HepG2 (cell line): ENCODE measurements at regions not wholly inside any gene's neighbourhood (a gene's known extent, or its start where the extent isn't known, plus 50 kb on each side); places are given as distances from the start of the nearest gene placed in this dataset.

Experiments
- ATAC-seq: fragments of 200-7000 bp; cut with Tn5 transposase; 3 replicates; pipeline ENCODE4 v1.9.1; 2020; ENCODE audit warnings: mild to moderate bottlenecking, moderate library complexity
- BruUV-seq: library from RNA; stranded (reverse); fragments of 400-500 nt; replicated peaks from 2 replicates; lab custom pipeline; 2021; lab: Mats Ljungman, UMichigan
- CTCF ChIA-PET: fragments of 300-600 bp; formaldehyde crosslinking; extraction: SDS; loops from one replicate; lab custom pipeline; 2021; ENCODE audit warnings: low total read pairs, inconsistent platforms, low intra/inter-chr PET ratio; lab: Yijun Ruan, JAX
- POLR2A ChIA-PET: fragments of 350-600 bp; sonication (Branson Sonifier 250); formaldehyde crosslinking; loops from one replicate; lab custom pipeline; 2020; ENCODE audit warnings: antibody characterized with exemption, inconsistent platforms; lab: Yijun Ruan, JAX
- DNase-seq: peaks from one replicate; pipeline ENCODE4 v3.0.0-alpha.2; 2015; ENCODE audit warnings: low spot score
- FAIRE-seq: peaks from 3 replicates; lab custom pipeline; 2011; peaks lifted over from hg19 to GRCh38; lab: Jason Lieb, UNC
- H2AFZ ChIP-seq: one replicate; pipeline ENCODE4 v1.6.1; 2011; ENCODE audit warnings: low read length, inconsistent platforms
- H3K27ac ChIP-seq: fragments of 300-600 bp; 3 replicates; pipeline ENCODE4 v1.8.0; 2011; ENCODE audit warnings: mixed run types, mild to moderate bottlenecking, mixed read lengths, low read length, inconsistent platforms; ENCODE audit not compliant: insufficient read depth; ENCODE audit errors: extremely low read length
- H3K27me3 ChIP-seq, 2 experiments: fragments of 200-600 bp in 1 of 2; 2 replicates in 1 of 2; 3 replicates in 1 of 2; pipeline versions ENCODE4 v1.6.0 to v1.8.0; 2011; ENCODE audit warnings: low read length in 2 of 2, mild to moderate bottlenecking in 2 of 2, moderate library complexity in 2 of 2, inconsistent platforms in 1 of 2; ENCODE audit not compliant: insufficient read depth in 2 of 2, control insufficient read depth in 1 of 2
- H3K36me3 ChIP-seq, 2 experiments: fragments of 200-600 bp in 1 of 2; replicated peaks in 1 of 2; 2 replicates in 1 of 2; 3 replicates in 1 of 2; pipeline versions ENCODE4 v1.5.1 to v1.8.0; 2011; ENCODE audit warnings: low read length in 2 of 2, inconsistent platforms in 1 of 2; ENCODE audit not compliant: insufficient read depth in 2 of 2, control insufficient read depth in 1 of 2
- H3K4me1 ChIP-seq: 2 replicates; pipeline ENCODE4 v1.5.1; 2012; ENCODE audit warnings: low read length, inconsistent platforms; ENCODE audit not compliant: insufficient read depth
- H3K4me2 ChIP-seq: 2 replicates; pipeline ENCODE4 v1.6.0; 2011; ENCODE audit warnings: low read depth, low read length, inconsistent platforms
- H3K4me3 ChIP-seq, 3 experiments: fragments of 200-600 bp in 1 of 3; sonication (generic), shearing (Covaris generic) in 1 of 3; replicated peaks in 1 of 3; 2 replicates each; pipeline ENCODE4 v1.5.1; 2011 to 2016; ENCODE audit warnings: low read length in 3 of 3, inconsistent platforms in 2 of 3, low read depth in 2 of 3, mild to moderate bottlenecking in 2 of 3, control low read depth in 1 of 3, mixed read lengths in 1 of 3; ENCODE audit not compliant: insufficient read depth in 1 of 3
- H3K79me2 ChIP-seq: one replicate; pipeline ENCODE4 v1.6.1; 2011; ENCODE audit warnings: low read length, inconsistent platforms; ENCODE audit not compliant: insufficient read depth
- H3K9ac ChIP-seq: 2 replicates; pipeline ENCODE4 v1.6.0; 2011; ENCODE audit warnings: mild to moderate bottlenecking, low read depth, low read length, inconsistent platforms; ENCODE audit not compliant: insufficient read depth
- H3K9me3 ChIP-seq: 2 replicates; pipeline ENCODE4 v1.5.1; 2012; ENCODE audit warnings: mild to moderate bottlenecking, low read length
- H4K20me1 ChIP-seq: 2 replicates; pipeline ENCODE4 v1.6.0; 2011; ENCODE audit warnings: inconsistent platforms, mild to moderate bottlenecking, low read length, moderate library complexity; ENCODE audit not compliant: insufficient read depth
- ATF3 ChIP-seq: sonication (generic); formaldehyde crosslinking; IDR thresholded peaks from 2 replicates; pipeline ENCODE4 v1.4.0; 2020; ENCODE audit warnings: missing genetic modification reagents
- LBX2 ChIP-seq: sonication (generic); formaldehyde crosslinking; IDR thresholded peaks from 2 replicates; pipeline ENCODE4 v1.5.0; 2020; ENCODE audit warnings: missing genetic modification reagents, mild to moderate bottlenecking, borderline replicate concordance
- MBNL3 ChIP-seq: fragments of 250-450 bp; sonication (Bioruptor Pico); conservative IDR thresholded peaks from 2 replicates; pipeline ENCODE4 v1.8.0; 2022; ENCODE audit warnings: mild to moderate bottlenecking, inconsistent platforms
- NFATC3 ChIP-seq: sonication (generic); formaldehyde crosslinking; IDR thresholded peaks from 2 replicates; pipeline ENCODE4 v1.5.1; 2020; ENCODE audit warnings: mild to moderate bottlenecking, missing genetic modification reagents
- PITX1 ChIP-seq: sonication (generic); formaldehyde crosslinking; IDR thresholded peaks from 2 replicates; pipeline ENCODE4 v1.5.1; 2020; ENCODE audit warnings: mild to moderate bottlenecking, missing genetic modification reagents
- SRSF4 ChIP-seq: fragments of 200-400 bp; formaldehyde crosslinking; IDR thresholded peaks from one replicate; pipeline ENCODE4 v1.6.1; 2018; ENCODE audit warnings: mild to moderate bottlenecking, low read depth, low read length, moderate library complexity; ENCODE audit not compliant: poor library complexity, severe bottlenecking
- SRY ChIP-seq: sonication (generic); formaldehyde crosslinking; IDR thresholded peaks from 2 replicates; pipeline ENCODE4 v1.8.0; 2022; ENCODE audit warnings: mild to moderate bottlenecking, missing genetic modification reagents
- ZBTB7B ChIP-seq: sonication (generic); formaldehyde crosslinking; IDR thresholded peaks from 2 replicates; pipeline ENCODE4 v1.4.0; 2020; ENCODE audit warnings: missing genetic modification reagents
- ZNF629 ChIP-seq: sonication (generic); formaldehyde crosslinking; conservative IDR thresholded peaks from 2 replicates; pipeline ENCODE4 v1.5.0; 2020; ENCODE audit warnings: missing genetic modification reagents
- ZNF646 ChIP-seq: sonication (generic); formaldehyde crosslinking; IDR thresholded peaks from 2 replicates; pipeline ENCODE4 v1.9.0; 2021; ENCODE audit warnings: mild to moderate bottlenecking, missing genetic modification reagents
- WGBS: methylation state at CpG from one replicate; pipeline ENCODE4 v1.1.6; 2017; ENCODE audit warnings: low lambda C conversion rate; 5-methylcytosine and 5-hydroxymethylcytosine counted together
- in situ Hi-C: cut with HindIII; loops from 2 replicates; pipeline ENCODE4 v1.10.0; 2017; ENCODE audit warnings: low pct_unique_long_range_greater_than_20kb; ENCODE audit not compliant: extremely low pct_ligation_motif_present
- intact Hi-C: fragments of 100-400 bp; cut with micrococcal nuclease; formaldehyde crosslinking; loops from one replicate; pipeline ENCODE4 v1.10.0; 2022; ENCODE audit not compliant: unreplicated experiment

- CTCF ChIA-PET = no interaction called here
- intact Hi-C loops = no loop called here
- POLR2A ChIA-PET = no interaction called here
- no peak overlapping the region for H3K4me3 ChIP-seq
- no peak for DNase-seq
- peaks cover 5% of the 10 kb centered on the region; the same call in 1 of the 2 replicates for H3K4me1 ChIP-seq
- no peak overlapping the region for H3K9ac ChIP-seq
- H2AFZ ChIP-seq = no peak overlapping the region
- no peak overlapping the region for H3K4me2 ChIP-seq
- in situ Hi-C loops = no loop called here
- no peak for FAIRE-seq
- H3K27ac ChIP-seq = no peak overlapping the region
- H3K9me3 ChIP-seq = no peaks in the 10 kb centered on the region
- peaks cover 0 to 15% of the 10 kb centered on the region in 2 experiments; a peak in 1 of 5 replicates for H3K27me3 ChIP-seq
- ATAC-seq = no peak
- BruUV-seq = no TSS peak
- H3K36me3 ChIP-seq = no peaks in the 10 kb centered on the region
- no peaks in the 10 kb centered on the region for H4K20me1 ChIP-seq
- no peaks in the 10 kb centered on the region for H3K79me2 ChIP-seq
- TF ChIP-seq PITX1 (CRISPR knock-in tag) = no peak
- TF ChIP-seq ZNF629 (CRISPR knock-in tag) = peak; percentile 70; the same call in 1 of the 2 replicates
- 56% methylated on average over 5 of the region's 5 CpGs for WGBS
These were observed 105.2 kb upstream of the TAF1B start for GRCh38 chr2:9738062-9738461.

GRCh38 chr2:9738535-9739496 is 104.5 kb upstream of the TAF1B start:
- Histone ChIP-seq H3K27ac (no peak overlapping the region), H3K9me3 (no peaks in the 10 kb centered on the region), H3K79me2 (no peaks in the 10 kb centered on the region), H4K20me1 (no peaks in the 10 kb centered on the region), H3K36me3 (no peaks in the 10 kb centered on the region), H3K9ac (no peak overlapping the region), H3K4me2 (no peak overlapping the region), H2AFZ (no peak overlapping the region), H3K4me3 (no peak overlapping the region), H3K4me1 (peaks cover 5% of the 10 kb centered on the region; the same call in 1 of the 2 replicates), H3K27me3 (peaks cover 0 to 22% of the 10 kb centered on the region in 2 experiments; a peak in 2 of 5 replicates)
- ATAC-seq = no peak
- no peak for DNase-seq
- 50% methylated on average over 23 of the region's 23 CpGs for WGBS
- BruUV-seq = no TSS peak
- intact Hi-C loops (no loop called here), in situ Hi-C loops (no loop called here)
- POLR2A ChIA-PET = no interaction called here
- CTCF ChIA-PET = no interaction called here
- FAIRE-seq = no peak
- TF ChIP-seq LBX2 (CRISPR knock-in tag) = no peak
- TF ChIP-seq MBNL3 (CRISPR knock-in tag) = no peak
- no peak for TF ChIP-seq ZNF646 (CRISPR knock-in tag)
- TF ChIP-seq SRY (CRISPR knock-in tag) = no peak
- TF ChIP-seq SRSF4 = no peak
- no peak for TF ChIP-seq ZBTB7B (CRISPR knock-in tag)
- TF ChIP-seq NFATC3 = no peak
- TF ChIP-seq ATF3 (CRISPR knock-in tag) = no peak
